Loucy (cell line): ENCODE measurements at regions not wholly inside any gene's neighbourhood (a gene's known extent, or its start where the extent isn't known, plus 50 kb on each side); places are given as distances from the start of the nearest gene placed in this dataset.

Source experiments
- CTCF ChIP-seq: fragments of 200-600 bp; sonication (generic); conservative IDR thresholded peaks from 2 replicates; pipeline ENCODE4 v1.5.1; 2014; ENCODE audit warnings: mild to moderate bottlenecking, antibody characterized with exemption, low read length
- EZH2phosphoT487 ChIP-seq: fragments of 200-600 bp; IDR thresholded peaks from 2 replicates; pipeline ENCODE4 v1.6.1; 2018; ENCODE audit warnings: antibody characterized with exemption, mild to moderate bottlenecking, moderate library complexity, borderline replicate concordance

- no peak for TF ChIP-seq CTCF
- TF ChIP-seq EZH2phosphoT487: no peak
These were observed 1666.1 kb upstream of the WWC1 start for GRCh38 chr5:166625210-166625865.
